Liver (tissue), 8 donors: ENCODE measurements at regions not wholly inside any gene's neighbourhood (a gene's known extent, or its start where the extent isn't known, plus 50 kb on each side); places are given as distances from the start of the nearest gene placed in this dataset.

ENCODE experiments used
- DNase-seq: peaks from one replicate; pipeline ENCODE4 v3.0.0-alpha.2; 2017; ENCODE audit warnings: low spot score
- H3K27ac ChIP-seq, 2 donors: one replicate each; pipeline ENCODE4 v1.7.0; 2013; ENCODE audit warnings: inconsistent platforms in 2 of 2, low read length in 2 of 2, control low read depth in 1 of 2, low read depth in 1 of 2, mild to moderate bottlenecking in 1 of 2
- H3K27me3 ChIP-seq, 4 donors: one replicate each; pipeline versions ENCODE4 v1.6.1 to v1.7.0; 2013; ENCODE audit warnings: low read length in 3 of 4, inconsistent platforms in 1 of 4, mild to moderate bottlenecking in 1 of 4, moderate library complexity in 1 of 4; ENCODE audit not compliant: control insufficient read depth in 4 of 4, insufficient read depth in 4 of 4
- H3K36me3 ChIP-seq, 4 donors: one replicate each; pipeline versions ENCODE4 v1.6.1 to v1.7.0; 2013; ENCODE audit warnings: low read length in 3 of 4, mild to moderate bottlenecking in 3 of 4, low read depth in 1 of 4, moderate library complexity in 1 of 4; ENCODE audit not compliant: control insufficient read depth in 4 of 4, insufficient read depth in 3 of 4
- H3K4me1 ChIP-seq, 4 donors: one replicate each; pipeline versions ENCODE4 v1.6.1 to v1.7.0; 2013; ENCODE audit warnings: low read length in 3 of 4, mild to moderate bottlenecking in 3 of 4, moderate library complexity in 1 of 4; ENCODE audit not compliant: control insufficient read depth in 4 of 4, insufficient read depth in 4 of 4
- H3K4me3 ChIP-seq, 3 donors: one replicate each; pipeline versions ENCODE4 v1.6.1 to v1.7.0; 2013; ENCODE audit warnings: low read length in 3 of 3, control low read depth in 1 of 3, low read depth in 1 of 3, mild to moderate bottlenecking in 1 of 3
- H3K9ac ChIP-seq, 2 donors: one replicate each; pipeline ENCODE4 v1.7.0; 2013; ENCODE audit warnings: low read length in 2 of 2, mild to moderate bottlenecking in 2 of 2, moderate library complexity in 2 of 2, control low read depth in 1 of 2, low read depth in 1 of 2
- H3K9me3 ChIP-seq, 4 donors: one replicate each; pipeline versions ENCODE4 v1.6.1 to v1.7.0; 2013; ENCODE audit warnings: low read length in 3 of 4; ENCODE audit not compliant: control insufficient read depth in 4 of 4
- FOXA1 ChIP-seq: IDR thresholded peaks from 2 replicates; pipeline ENCODE4 v1.6.1; 2016; ENCODE audit warnings: antibody characterized with exemption
- FOXA2 ChIP-seq: IDR thresholded peaks from 2 replicates; pipeline ENCODE4 v1.6.1; 2016; ENCODE audit warnings: antibody characterized with exemption
- GABPA ChIP-seq, 2 donors: IDR thresholded peaks in 1 of 2; conservative IDR thresholded peaks in 1 of 2; 2 replicates each; pipeline ENCODE4 v1.6.1; 2016; ENCODE audit warnings: antibody characterized with exemption in 2 of 2, mild to moderate bottlenecking in 1 of 2, moderate library complexity in 1 of 2
- HNF4A ChIP-seq, 2 donors: conservative IDR thresholded peaks; 2 replicates each; pipeline ENCODE4 v1.6.1; 2016; ENCODE audit warnings: antibody characterized with exemption in 2 of 2, mild to moderate bottlenecking in 2 of 2
- HNF4G ChIP-seq: IDR thresholded peaks from 2 replicates; pipeline ENCODE4 v1.6.1; 2016; ENCODE audit warnings: antibody characterized with exemption
- JUND ChIP-seq, 2 donors: IDR thresholded peaks; 2 replicates each; pipeline ENCODE4 v1.6.1; 2016; ENCODE audit warnings: antibody characterized with exemption in 2 of 2
- NR2F2 ChIP-seq: IDR thresholded peaks from 2 replicates; pipeline ENCODE4 v1.6.1; 2016; ENCODE audit warnings: antibody characterized with exemption
- RXRA ChIP-seq, 2 donors: IDR thresholded peaks; 2 replicates each; pipeline ENCODE4 v1.6.1; 2017 to 2018; ENCODE audit warnings: antibody characterized with exemption in 2 of 2, mild to moderate bottlenecking in 1 of 2
- WGBS: extraction: QIAGEN DNeasy Blood & Tissue Kit; methylation state at CpG from one replicate; pipeline ENCODE4 v1.1.7; 2013; 5-methylcytosine and 5-hydroxymethylcytosine counted together
- TF ChIP-seq, protein P1 (sequence below): IDR thresholded peaks from 2 replicates; pipeline ENCODE4 v1.6.1; 2016; ENCODE audit warnings: antibody characterized with exemption
- TF ChIP-seq, protein P2 (sequence below): IDR thresholded peaks from 2 replicates; pipeline ENCODE4 v1.6.1; 2016; ENCODE audit warnings: antibody characterized with exemption
- TF ChIP-seq, protein P3 (sequence below): IDR thresholded peaks from 2 replicates; pipeline ENCODE4 v1.6.1; 2016; ENCODE audit warnings: antibody characterized with exemption
- TF ChIP-seq, protein P4 (sequence below): fragments of 150-350 bp; IDR thresholded peaks from 2 replicates; pipeline ENCODE4 v1.5.1; 2017; ENCODE audit warnings: improper control_type of control experiment, low read depth, low read length; ENCODE audit not compliant: missing input control
- donor health status: healthy.
- donor health status: healthy.
- donor health status: healthy.
- donor health status: healthy.
- donor health status: healthy.

DNA sequence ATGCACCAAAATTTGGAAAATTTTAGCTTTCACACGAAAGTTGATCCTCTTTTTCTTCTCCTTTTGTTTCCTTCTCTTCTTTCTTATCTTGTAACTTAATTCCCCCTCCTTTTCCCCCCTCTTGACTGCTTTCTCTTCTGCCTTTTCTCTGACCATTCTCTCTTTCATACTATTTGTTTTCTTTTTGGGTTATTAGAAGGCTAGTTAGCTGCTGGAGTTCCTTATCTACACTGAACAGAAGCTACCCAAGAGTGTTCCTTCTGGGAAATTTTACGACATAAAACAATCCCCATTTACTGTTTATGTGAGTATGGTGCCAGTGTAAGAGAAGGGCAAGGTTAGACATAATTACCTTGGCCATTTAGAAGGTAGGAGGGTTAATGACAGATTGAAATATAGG is 218.4 kb upstream of the DTNA start:
- H3K4me3 ChIP-seq: no peak overlapping the region
- no peaks in the 10 kb centered on the region for H3K9me3 ChIP-seq
- H3K27ac ChIP-seq: no peak overlapping the region
- no peak overlapping the region for H3K9ac ChIP-seq
- TF ChIP-seq, protein P1, sequence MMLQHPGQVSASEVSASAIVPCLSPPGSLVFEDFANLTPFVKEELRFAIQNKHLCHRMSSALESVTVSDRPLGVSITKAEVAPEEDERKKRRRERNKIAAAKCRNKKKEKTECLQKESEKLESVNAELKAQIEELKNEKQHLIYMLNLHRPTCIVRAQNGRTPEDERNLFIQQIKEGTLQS: no peak
- TF ChIP-seq, protein P2, sequence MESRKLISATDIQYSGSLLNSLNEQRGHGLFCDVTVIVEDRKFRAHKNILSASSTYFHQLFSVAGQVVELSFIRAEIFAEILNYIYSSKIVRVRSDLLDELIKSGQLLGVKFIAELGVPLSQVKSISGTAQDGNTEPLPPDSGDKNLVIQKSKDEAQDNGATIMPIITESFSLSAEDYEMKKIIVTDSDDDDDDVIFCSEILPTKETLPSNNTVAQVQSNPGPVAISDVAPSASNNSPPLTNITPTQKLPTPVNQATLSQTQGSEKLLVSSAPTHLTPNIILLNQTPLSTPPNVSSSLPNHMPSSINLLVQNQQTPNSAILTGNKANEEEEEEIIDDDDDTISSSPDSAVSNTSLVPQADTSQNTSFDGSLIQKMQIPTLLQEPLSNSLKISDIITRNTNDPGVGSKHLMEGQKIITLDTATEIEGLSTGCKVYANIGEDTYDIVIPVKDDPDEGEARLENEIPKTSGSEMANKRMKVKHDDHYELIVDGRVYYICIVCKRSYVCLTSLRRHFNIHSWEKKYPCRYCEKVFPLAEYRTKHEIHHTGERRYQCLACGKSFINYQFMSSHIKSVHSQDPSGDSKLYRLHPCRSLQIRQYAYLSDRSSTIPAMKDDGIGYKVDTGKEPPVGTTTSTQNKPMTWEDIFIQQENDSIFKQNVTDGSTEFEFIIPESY: no peak
- TF ChIP-seq, protein P3, sequence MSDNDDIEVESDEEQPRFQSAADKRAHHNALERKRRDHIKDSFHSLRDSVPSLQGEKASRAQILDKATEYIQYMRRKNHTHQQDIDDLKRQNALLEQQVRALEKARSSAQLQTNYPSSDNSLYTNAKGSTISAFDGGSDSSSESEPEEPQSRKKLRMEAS: no peak
- no peak for TF ChIP-seq NR2F2
- TF ChIP-seq GABPA (IDR thresholded peaks at IDR 0.05 in 1 of 2, conservative IDR thresholded peaks at IDR 0.05 in 1 of 2): no peak
- no peak for TF ChIP-seq HNF4A (conservative IDR thresholded peaks at IDR 0.05)
- TF ChIP-seq JUND (IDR thresholded peaks at IDR 0.05): no peak
- no peak for TF ChIP-seq FOXA1
- TF ChIP-seq, protein P4, sequence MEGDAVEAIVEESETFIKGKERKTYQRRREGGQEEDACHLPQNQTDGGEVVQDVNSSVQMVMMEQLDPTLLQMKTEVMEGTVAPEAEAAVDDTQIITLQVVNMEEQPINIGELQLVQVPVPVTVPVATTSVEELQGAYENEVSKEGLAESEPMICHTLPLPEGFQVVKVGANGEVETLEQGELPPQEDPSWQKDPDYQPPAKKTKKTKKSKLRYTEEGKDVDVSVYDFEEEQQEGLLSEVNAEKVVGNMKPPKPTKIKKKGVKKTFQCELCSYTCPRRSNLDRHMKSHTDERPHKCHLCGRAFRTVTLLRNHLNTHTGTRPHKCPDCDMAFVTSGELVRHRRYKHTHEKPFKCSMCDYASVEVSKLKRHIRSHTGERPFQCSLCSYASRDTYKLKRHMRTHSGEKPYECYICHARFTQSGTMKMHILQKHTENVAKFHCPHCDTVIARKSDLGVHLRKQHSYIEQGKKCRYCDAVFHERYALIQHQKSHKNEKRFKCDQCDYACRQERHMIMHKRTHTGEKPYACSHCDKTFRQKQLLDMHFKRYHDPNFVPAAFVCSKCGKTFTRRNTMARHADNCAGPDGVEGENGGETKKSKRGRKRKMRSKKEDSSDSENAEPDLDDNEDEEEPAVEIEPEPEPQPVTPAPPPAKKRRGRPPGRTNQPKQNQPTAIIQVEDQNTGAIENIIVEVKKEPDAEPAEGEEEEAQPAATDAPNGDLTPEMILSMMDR: no peak
- peaks cover 0 to 11% (median 6%) of the 10 kb centered on the region in 4 donors for H3K4me1 ChIP-seq
- H3K36me3 ChIP-seq: no peaks in the 10 kb centered on the region
- DNase-seq: no peak
- H3K27me3 ChIP-seq: peaks cover 0 to 11% (median 0%) of the 10 kb centered on the region in 4 donors
- WGBS: 63% methylated on average over 2 of the region's 2 CpGs

DNA sequence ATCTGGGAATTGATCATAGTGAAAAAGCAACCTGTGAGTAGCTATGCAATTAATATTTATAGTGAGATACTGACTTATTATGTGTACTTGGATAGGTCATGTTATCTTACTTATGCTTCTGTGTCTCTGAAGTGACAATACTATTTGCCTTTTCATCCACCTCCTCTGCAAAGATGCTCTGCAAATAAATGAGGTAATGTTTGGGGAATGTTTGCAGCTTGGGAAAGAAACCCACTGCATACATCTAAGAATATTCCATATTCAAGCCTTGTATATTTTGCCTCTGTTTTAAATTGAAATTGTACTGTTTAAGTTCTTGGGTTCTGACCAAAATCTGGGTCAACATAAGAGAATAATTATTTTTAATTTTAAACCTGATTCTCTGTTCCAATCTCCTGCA is 217.4 kb upstream of the DTNA start:
- H3K4me1 ChIP-seq: peaks cover 0 to 11% (median 6%) of the 10 kb centered on the region in 4 donors
- TF ChIP-seq, protein P3: no peak
- no peak for DNase-seq
- no peak overlapping the region for H3K27ac ChIP-seq
- H3K9ac ChIP-seq: peak overlapping the region in 1 of 2 donors; percentile 34
- peak overlapping the region in 1 of 3 donors; percentile 70 for H3K4me3 ChIP-seq
- peaks cover 0 to 14% (median 0%) of the 10 kb centered on the region in 4 donors for H3K27me3 ChIP-seq
- H3K9me3 ChIP-seq: no peaks in the 10 kb centered on the region
- H3K36me3 ChIP-seq: no peaks in the 10 kb centered on the region

DNA sequence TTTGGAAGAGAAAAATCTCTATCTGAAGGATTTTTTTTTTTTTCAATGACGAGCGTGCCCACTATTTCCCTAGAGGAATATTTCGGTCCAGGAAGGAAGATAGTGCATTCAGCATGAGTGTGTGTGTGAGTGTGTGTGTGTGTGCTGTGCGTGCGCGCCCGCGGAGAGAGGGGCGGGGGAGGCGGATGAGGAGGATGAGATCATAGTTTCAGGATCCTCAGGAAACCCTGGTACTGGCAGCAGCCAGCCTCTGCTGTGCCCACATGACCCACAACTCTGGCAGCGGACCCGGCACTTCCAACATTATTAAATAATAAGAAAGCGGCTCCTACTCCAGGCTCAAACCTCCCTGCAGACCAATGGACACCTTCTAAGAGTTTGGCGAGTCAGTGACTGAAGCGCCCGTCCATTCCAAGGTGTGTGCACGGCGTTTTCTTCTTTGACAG is 217.0 kb upstream of the DTNA start:
- under 1% methylated on average over 18 of the region's 18 CpGs for WGBS
- H3K27me3 ChIP-seq: peaks cover 0 to 14% (median 0%) of the 10 kb centered on the region in 4 donors
- no peaks in the 10 kb centered on the region for H3K9me3 ChIP-seq
- H3K4me1 ChIP-seq: peaks cover 0 to 11% (median 6%) of the 10 kb centered on the region in 4 donors
- H3K4me3 ChIP-seq: peak overlapping the region; percentile 25 to 70 (median 58)
- peak; percentile 55 for DNase-seq
- H3K27ac ChIP-seq: peak overlapping the region; percentile 61 to 71
- H3K36me3 ChIP-seq: no peaks in the 10 kb centered on the region
- TF ChIP-seq HNF4G (no peak), GABPA (IDR thresholded peaks at IDR 0.05 in 1 of 2, conservative IDR thresholded peaks at IDR 0.05 in 1 of 2) (no peak), HNF4A (conservative IDR thresholded peaks at IDR 0.05) (no peak), FOXA2 (no peak), JUND (IDR thresholded peaks at IDR 0.05) (peak; percentile 25 to 51), RXRA (IDR thresholded peaks at IDR 0.05) (peak in 1 of 2 donors; percentile 7)
- TF ChIP-seq, protein P2: no peak
- TF ChIP-seq, protein P4: no peak
- TF ChIP-seq, protein P1: no peak
- peak overlapping the region in 1 of 2 donors; percentile 34 for H3K9ac ChIP-seq
